ENCODE measurements at regions not wholly inside any gene's neighbourhood (a gene's known extent, or its start where the extent isn't known, plus 50 kb on each side); places are given as distances from the start of the nearest gene placed in this dataset.
"Not testable (repeated sequence)": the region's sequence is repeated elsewhere in the genome, so short reads cannot be mapped to it uniquely, and the experiment has no call there.

- not testable (repeated sequence) for TF ChIP-seq POLR2AphosphoS5 (IDR thresholded peaks at IDR 0.05; ENCODE audit: borderline replicate concordance, low read depth, low read length); EZH2 (IDR thresholded peaks at IDR 0.05)
Observed at GRCh38 chr9:73044776-73045175, 91.9 kb upstream of the ALDH1A1 start.
